Endodermal cell (in vitro differentiated cells): ENCODE measurements at regions not wholly inside any gene's neighbourhood (a gene's known extent, or its start where the extent isn't known, plus 50 kb on each side); places are given as distances from the start of the nearest gene placed in this dataset.

ENCODE experiments used
- DNase-seq: peaks from one replicate; pipeline ENCODE4 v3.0.0-alpha.2; 2017
- H3K27ac ChIP-seq: 2 replicates; pipeline ENCODE4 v1.5.1; 2013; ENCODE audit warnings: mild to moderate bottlenecking, low read depth, low read length, moderate library complexity
- H3K27me3 ChIP-seq: 2 replicates; pipeline ENCODE4 v1.6.1; 2013; ENCODE audit warnings: mild to moderate bottlenecking, low read length, moderate library complexity; ENCODE audit not compliant: insufficient read depth, control insufficient read depth, poor library complexity, severe bottlenecking
- H3K36me3 ChIP-seq: 2 replicates; pipeline ENCODE4 v1.7.0; 2013; ENCODE audit warnings: mild to moderate bottlenecking, low read length, moderate library complexity; ENCODE audit not compliant: control insufficient read depth, insufficient read depth
- H3K4me1 ChIP-seq: one replicate; pipeline ENCODE4 v1.7.0; 2013; ENCODE audit warnings: low read length; ENCODE audit not compliant: control insufficient read depth, insufficient read depth
- H3K4me3 ChIP-seq: 2 replicates; pipeline ENCODE4 v1.5.1; 2013; ENCODE audit warnings: mild to moderate bottlenecking, low read length, moderate library complexity
- H3K9ac ChIP-seq: 2 replicates; pipeline ENCODE4 v1.6.1; 2013; ENCODE audit warnings: mild to moderate bottlenecking, low read length, moderate library complexity; ENCODE audit not compliant: poor library complexity, severe bottlenecking; ENCODE audit errors: extremely low read depth
- H3K9me3 ChIP-seq: 2 replicates; pipeline ENCODE4 v1.6.1; 2013; ENCODE audit warnings: mild to moderate bottlenecking, low read length, moderate library complexity; ENCODE audit not compliant: control insufficient read depth
- H3K27ac Mint-ChIP-seq: 2 replicates; pipeline ENCODE4 v1.8.0; 2020; ENCODE audit warnings: mixed read lengths
- H3K27me3 Mint-ChIP-seq: 2 replicates; pipeline ENCODE4 v1.8.0; 2021; ENCODE audit warnings: mild to moderate bottlenecking, mixed read lengths; ENCODE audit not compliant: insufficient read depth
- H3K36me3 Mint-ChIP-seq: 2 replicates; pipeline ENCODE4 v1.8.0; 2020; ENCODE audit warnings: low read depth, mixed read lengths
- H3K4me1 Mint-ChIP-seq: 2 replicates; pipeline ENCODE4 v1.8.0; 2020; ENCODE audit warnings: mixed read lengths
- H3K4me3 Mint-ChIP-seq: 2 replicates; pipeline ENCODE4 v1.8.0; 2020; ENCODE audit warnings: mild to moderate bottlenecking, moderate library complexity, mixed read lengths
- H3K9me3 Mint-ChIP-seq: 2 replicates; pipeline ENCODE4 v1.8.0; 2020; ENCODE audit warnings: mild to moderate bottlenecking, mixed read lengths
- CTCF ChIP-seq: fragments of 200-600 bp; sonication (generic); conservative IDR thresholded peaks from 2 replicates; pipeline ENCODE4 v1.5.0; 2021; ENCODE audit warnings: antibody characterized with exemption, mild to moderate bottlenecking
- WGBS, 2 experiments: methylation state at CpG; one replicate each; pipeline versions ENCODE4 v1.1.5 to v1.1.7; 2013; ENCODE audit warnings: missing lambda C conversion rate in 2 of 2, mixed read lengths in 1 of 2; ENCODE audit not compliant: insufficient coverage in 1 of 2, insufficient read length in 1 of 2; 5-methylcytosine and 5-hydroxymethylcytosine counted together

- no peaks in the 10 kb centered on the region for H3K36me3 ChIP-seq
- peaks cover 4% of the 10 kb centered on the region for H3K4me1 ChIP-seq
- Mint-ChIP-seq H3K4me3 (no peak overlapping the region), H3K27ac (peak overlapping the region; percentile 48), H3K27me3 (peaks cover 11% of the 10 kb centered on the region), H3K36me3 (no peaks in the 10 kb centered on the region), H3K9me3 (no peaks in the 10 kb centered on the region), H3K4me1 (peaks cover 9% of the 10 kb centered on the region)
- 72 to 82% methylated on average over 4 to 8 of the region's 8 CpGs for WGBS, 2 experiments
- no peak overlapping the region for H3K4me3 ChIP-seq
- H3K27me3 ChIP-seq = no peaks in the 10 kb centered on the region
- peak; percentile 34 for TF ChIP-seq CTCF
- H3K27ac ChIP-seq = no peak overlapping the region
- no peaks in the 10 kb centered on the region for H3K9me3 ChIP-seq
- no peak overlapping the region for H3K9ac ChIP-seq
- DNase-seq = peak; percentile 62
These were observed 217.2 kb upstream of the UMPS start for GRCh38 chr3:124512881-124513609.

GRCh38 chr3:124513610-124513997 lies 216.6 kb upstream of the UMPS start:
- H3K4me3 ChIP-seq = no peak overlapping the region
- peak; percentile 82 for DNase-seq
- H3K4me3 Mint-ChIP-seq = no peak overlapping the region
- no peaks in the 10 kb centered on the region for H3K36me3 Mint-ChIP-seq
- H3K4me1 Mint-ChIP-seq = peaks cover 9% of the 10 kb centered on the region
- no peak for TF ChIP-seq CTCF
- peaks cover 4% of the 10 kb centered on the region for H3K4me1 ChIP-seq
- H3K9ac ChIP-seq = no peak overlapping the region
- no peaks in the 10 kb centered on the region for H3K9me3 Mint-ChIP-seq
- WGBS, 2 experiments = 57 to 88% methylated on average over 4 of the region's 4 CpGs
- peaks cover 15% of the 10 kb centered on the region for H3K27me3 Mint-ChIP-seq
- peak overlapping the region; percentile 48 for H3K27ac Mint-ChIP-seq
- H3K27ac ChIP-seq = no peak overlapping the region
- no peaks in the 10 kb centered on the region for H3K27me3 ChIP-seq
- no peaks in the 10 kb centered on the region for H3K9me3 ChIP-seq
- H3K36me3 ChIP-seq = no peaks in the 10 kb centered on the region

GRCh38 chr3:124514683-124515082 lies 215.6 kb upstream of the UMPS start:
- Histone ChIP-seq H3K9me3 (no peaks in the 10 kb centered on the region), H3K27me3 (no peaks in the 10 kb centered on the region), H3K9ac (no peak overlapping the region), H3K27ac (no peak overlapping the region), H3K4me1 (peaks cover 4% of the 10 kb centered on the region), H3K36me3 (no peaks in the 10 kb centered on the region), H3K4me3 (no peak overlapping the region)
- Mint-ChIP-seq H3K4me3 (no peak overlapping the region), H3K36me3 (no peaks in the 10 kb centered on the region), H3K27ac (no peak overlapping the region), H3K4me1 (peaks cover 12% of the 10 kb centered on the region), H3K9me3 (no peaks in the 10 kb centered on the region), H3K27me3 (peaks cover 20% of the 10 kb centered on the region)
- TF ChIP-seq CTCF = no peak
- no peak for DNase-seq
- 85 to 100% methylated on average over 1 to 2 of the region's 2 CpGs for WGBS, 2 experiments
